SK-N-SH (cell line): ENCODE measurements at regions not wholly inside any gene's neighbourhood (a gene's known extent, or its start where the extent isn't known, plus 50 kb on each side); places are given as distances from the start of the nearest gene placed in this dataset.

Source experiments
- CTCF ChIA-PET: fragments of 300-600, 350-600 bp; formaldehyde crosslinking; extraction: SDS; loops from one replicate; lab custom pipeline; 2021; lab: Yijun Ruan, JAX
- POLR2A ChIA-PET: fragments of 350-600 bp; sonication (Branson Sonifier 250); formaldehyde crosslinking; extraction: SDS; loops from one replicate; lab custom pipeline; 2020; ENCODE audit warnings: antibody characterized with exemption, inconsistent platforms; lab: Yijun Ruan, JAX
- DNase-seq: peaks from one replicate; pipeline ENCODE4 v3.0.0; 2012
- H2AFZ ChIP-seq: fragments of 200-600 bp; sonication (generic); 2 replicates; pipeline ENCODE4 v1.8.1; 2016; ENCODE audit warnings: antibody characterized with exemption, mild to moderate bottlenecking, low read depth
- H3F3A ChIP-seq: fragments of 200-600 bp; sonication (generic); replicated peaks from 2 replicates; pipeline ENCODE3; 2016; ENCODE audit warnings: antibody characterized with exemption, mild to moderate bottlenecking; ENCODE audit not compliant: insufficient read depth
- H3K27ac ChIP-seq, 2 experiments: fragments of 200-500 bp in 1 of 2; fragments of 200-600 bp in 1 of 2; sonication (Bioruptor generic) in 1 of 2; sonication (generic), shearing (Covaris generic) in 1 of 2; 2 replicates each; pipeline versions ENCODE4 v1.5.1 to v1.6.1; 2014 to 2016; ENCODE audit warnings: low read depth in 2 of 2, inconsistent platforms in 1 of 2, low read length in 1 of 2, mild to moderate bottlenecking in 1 of 2, mixed read lengths in 1 of 2
- H3K27me3 ChIP-seq: fragments of 200-600 bp; sonication (generic), shearing (Covaris generic); 2 replicates; pipeline ENCODE4 v1.6.1; 2016; ENCODE audit warnings: mixed run types; ENCODE audit not compliant: insufficient read depth
- H3K36me3 ChIP-seq, 2 experiments: fragments of 200-500 bp in 1 of 2; fragments of 200-600 bp in 1 of 2; sonication (Bioruptor generic) in 1 of 2; sonication (generic) in 1 of 2; replicated peaks in 1 of 2; 2 replicates each; pipeline versions ENCODE3 to v1.5.1; 2014 to 2016; ENCODE audit warnings: low read length in 1 of 2, mild to moderate bottlenecking in 1 of 2; ENCODE audit not compliant: insufficient read depth in 2 of 2, control insufficient read depth in 1 of 2
- H3K4me1 ChIP-seq, 2 experiments: fragments of 200-500 bp in 1 of 2; fragments of 200-600 bp in 1 of 2; sonication (Bioruptor generic) in 1 of 2; sonication (generic), shearing (Covaris generic) in 1 of 2; 2 replicates each; pipeline versions ENCODE4 v1.5.1 to v1.6.1; 2014 to 2016; ENCODE audit warnings: low read depth in 1 of 2, low read length in 1 of 2, mixed run types in 1 of 2; ENCODE audit not compliant: insufficient read depth in 2 of 2, control insufficient read depth in 1 of 2
- H3K4me2 ChIP-seq: fragments of 200-600 bp; sonication (generic), shearing (Covaris generic); 2 replicates; pipeline ENCODE4 v1.6.1; 2017; ENCODE audit warnings: mixed run types
- H3K4me3 ChIP-seq, 2 experiments: fragments of 200-500 bp in 1 of 2; fragments of 200-600 bp in 1 of 2; sonication (Bioruptor generic) in 1 of 2; sonication (generic), shearing (Covaris generic) in 1 of 2; 2 replicates each; pipeline versions ENCODE4 v1.5.1 to v1.8.1; 2014 to 2016; ENCODE audit warnings: low read depth in 2 of 2, inconsistent platforms in 1 of 2, low read length in 1 of 2, mild to moderate bottlenecking in 1 of 2, mixed read lengths in 1 of 2, moderate library complexity in 1 of 2
- H3K79me2 ChIP-seq: fragments of 200-600 bp; sonication (generic); 2 replicates; pipeline ENCODE4 v1.8.1; 2017; ENCODE audit warnings: mild to moderate bottlenecking; ENCODE audit not compliant: insufficient read depth
- H3K9ac ChIP-seq: fragments of 200-600 bp; sonication (generic); 2 replicates; pipeline ENCODE4 v1.6.1; 2017; ENCODE audit warnings: mixed run types
- H3K9me2 ChIP-seq: fragments of 200-600 bp; sonication (generic); 2 replicates; pipeline ENCODE4 v1.6.1; 2017; ENCODE audit warnings: mixed run types
- H3K9me3 ChIP-seq: fragments of 200-600 bp; sonication (generic); 2 replicates; pipeline ENCODE4 v1.6.1; 2017; ENCODE audit warnings: mixed run types, mild to moderate bottlenecking, moderate library complexity
- H4K20me1 ChIP-seq: fragments of 200-600 bp; sonication (generic); 2 replicates; pipeline ENCODE4 v1.6.1; 2017; ENCODE audit warnings: mild to moderate bottlenecking, mixed run types; ENCODE audit not compliant: insufficient read depth
- CTCF ChIP-seq: fragments of 200-600 bp; sonication (generic); IDR thresholded peaks from 2 replicates; pipeline ENCODE4 v1.6.1; 2017; ENCODE audit warnings: antibody characterized with exemption, mild to moderate bottlenecking, moderate library complexity
- EP300 ChIP-seq, 2 experiments: IDR thresholded peaks; 2 replicates each; pipeline versions ENCODE4 v1.4.0 to v1.6.1; 2012; ENCODE audit warnings: borderline replicate concordance in 1 of 2, low read depth in 1 of 2, low read length in 1 of 2
- EZH2phosphoT487 ChIP-seq: fragments of 200-600 bp; sonication (generic); IDR thresholded peaks from 2 replicates; pipeline ENCODE4 v1.6.1; 2017; ENCODE audit warnings: low read depth, mixed run types, mild to moderate bottlenecking, antibody characterized with exemption, moderate library complexity, borderline replicate concordance
- FOSL2 ChIP-seq: IDR thresholded peaks from 2 replicates; pipeline ENCODE4 v1.4.0; 2012; ENCODE audit warnings: low read depth, mild to moderate bottlenecking, moderate library complexity, borderline replicate concordance
- FOXJ3 ChIP-seq: sonication (generic); formaldehyde crosslinking; IDR thresholded peaks from 2 replicates; pipeline ENCODE4 v1.5.1; 2020; ENCODE audit warnings: mild to moderate bottlenecking, missing genetic modification reagents
- FOXM1 ChIP-seq: IDR thresholded peaks from 2 replicates; pipeline ENCODE4 v1.4.0; 2012; ENCODE audit warnings: low read depth, mild to moderate bottlenecking
- JUND ChIP-seq: IDR thresholded peaks from 2 replicates; pipeline ENCODE4 v1.4.0; 2012
- MEF2A ChIP-seq: IDR thresholded peaks from 2 replicates; pipeline ENCODE4 v1.4.0; 2012; ENCODE audit warnings: low read depth, borderline replicate concordance
- MXI1 ChIP-seq: IDR thresholded peaks from 2 replicates; pipeline ENCODE4 v1.6.1; 2012; ENCODE audit warnings: mild to moderate bottlenecking, low read depth, low read length, improper control_type of control experiment
- NFIC ChIP-seq: IDR thresholded peaks from 2 replicates; pipeline ENCODE4 v1.4.0; 2012; ENCODE audit warnings: borderline replicate concordance
- PBX3 ChIP-seq: IDR thresholded peaks from 2 replicates; pipeline ENCODE4; 2012
- POLR2AphosphoS5 ChIP-seq: IDR thresholded peaks from 2 replicates; pipeline ENCODE4 v1.6.1; 2012; ENCODE audit warnings: low read depth, low read length
- RFX5 ChIP-seq: IDR thresholded peaks from 2 replicates; pipeline ENCODE4 v1.6.1; 2012; ENCODE audit warnings: mild to moderate bottlenecking, improper control_type of control experiment, low read length
- TAF1 ChIP-seq: IDR thresholded peaks from 2 replicates; pipeline ENCODE4 v1.6.1; 2012; ENCODE audit warnings: low read depth, mild to moderate bottlenecking, low read length, moderate library complexity, borderline replicate concordance
- USF2 ChIP-seq: fragments of 150-350 bp; IDR thresholded peaks from 2 replicates; pipeline ENCODE4 v1.6.1; 2017; ENCODE audit warnings: antibody characterized with exemption, low read length, low read depth, borderline replicate concordance
- YY1 ChIP-seq: IDR thresholded peaks from 2 replicates; pipeline ENCODE4 v1.4.0; 2012; ENCODE audit warnings: low read depth, mild to moderate bottlenecking
- WGBS: methylation state at CpG from one replicate; pipeline ENCODE4 v1.1.6; 2017; ENCODE audit warnings: low lambda C conversion rate; 5-methylcytosine and 5-hydroxymethylcytosine counted together

- POLR2A ChIA-PET = no interaction called here
- Histone ChIP-seq H3K9ac (no peak overlapping the region), H3K9me2 (no peaks in the 10 kb centered on the region), H3K27me3 (peaks cover 6% of the 10 kb centered on the region; the same call in 1 of the 2 replicates), H4K20me1 (no peaks in the 10 kb centered on the region), H2AFZ (no peak overlapping the region), H3K4me1 (no peaks in the 10 kb centered on the region), H3K4me2 (no peak overlapping the region), H3K36me3 (no peaks in the 10 kb centered on the region), H3K79me2 (no peaks in the 10 kb centered on the region), H3F3A (no peaks in the 10 kb centered on the region), H3K27ac (no peak overlapping the region), H3K9me3 (no peaks in the 10 kb centered on the region), H3K4me3 (no peak overlapping the region)
- no peak for DNase-seq
- WGBS = 1% methylated on average over 2 of the region's 2 CpGs
- TF ChIP-seq FOSL2 (no peak), YY1 (no peak), TAF1 (no peak), EZH2phosphoT487 (no peak), JUND (no peak)
- CTCF ChIA-PET = interaction anchor here (0.8 kb wide), 1 partner anchor 121 kb away, joined by 3 read pairs; no protein-coding TSS in a partner anchor
Observed at GRCh38 chr6:159512571-159512970, 180.5 kb downstream of the SOD2 start.

- no peak overlapping the region for H2AFZ ChIP-seq
- no peak overlapping the region for H3K9ac ChIP-seq
- DNase-seq = no peak
- H3K9me3 ChIP-seq = no peaks in the 10 kb centered on the region
- H3K4me2 ChIP-seq = no peak overlapping the region
- CTCF ChIA-PET = interaction anchor here (0.8 kb wide), 1 partner anchor 121 kb away, joined by 3 read pairs; no protein-coding TSS in a partner anchor
- no peaks in the 10 kb centered on the region for H3F3A ChIP-seq
- H3K4me1 ChIP-seq = no peaks in the 10 kb centered on the region
- no peaks in the 10 kb centered on the region for H4K20me1 ChIP-seq
- no peak overlapping the region for H3K4me3 ChIP-seq
- H3K27me3 ChIP-seq = peaks cover 6% of the 10 kb centered on the region; the same call in 1 of the 2 replicates
- no peaks in the 10 kb centered on the region for H3K79me2 ChIP-seq
- 1% methylated on average over 2 of the region's 2 CpGs for WGBS
- POLR2A ChIA-PET = no interaction called here
- H3K9me2 ChIP-seq = no peaks in the 10 kb centered on the region
- no peak overlapping the region for H3K27ac ChIP-seq
- H3K36me3 ChIP-seq = no peaks in the 10 kb centered on the region
- TF ChIP-seq CTCF = no peak
- no peak for TF ChIP-seq RFX5
- no peak for TF ChIP-seq USF2
- TF ChIP-seq EP300 (IDR thresholded peaks at IDR 0.05; ENCODE audit: borderline replicate concordance in 1 of 2, low read depth in 1 of 2, low read length in 1 of 2) = no peak
- no peak for TF ChIP-seq NFIC
- no peak for TF ChIP-seq FOXM1
- TF ChIP-seq MEF2A = no peak
- no peak for TF ChIP-seq PBX3
- TF ChIP-seq POLR2AphosphoS5 = no peak
- TF ChIP-seq MXI1 = no peak
- no peak for TF ChIP-seq FOXJ3 (CRISPR knock-in tag)
Observed at GRCh38 chr6:159512104-159512503, 180.9 kb downstream of the SOD2 start.
